GM23338 (cell line): ENCODE measurements at regions not wholly inside any gene's neighbourhood (a gene's known extent, or its start where the extent isn't known, plus 50 kb on each side); places are given as distances from the start of the nearest gene placed in this dataset.

Experiments used
- ATAC-seq: fragments of 200-7000 bp; cut with Tn5 transposase; 3 replicates; pipeline ENCODE4 v1.9.1; 2020
- DNase-seq: peaks from one replicate; pipeline ENCODE4 v3.0.0-alpha.2; 2015; ENCODE audit warnings: low spot score
- H2AFZ ChIP-seq: fragments of 200-600 bp; sonication (generic); 2 replicates; pipeline ENCODE4 v1.8.0; 2016; ENCODE audit warnings: antibody characterized with exemption, mild to moderate bottlenecking, moderate library complexity
- H3F3A ChIP-seq: fragments of 200-600 bp; sonication (generic); replicated peaks from 2 replicates; pipeline ENCODE4 v1.8.0; 2017; ENCODE audit warnings: antibody characterized with exemption, mixed run types, low read depth
- H3K27ac ChIP-seq: fragments of 200-600 bp; sonication (generic); 2 replicates; pipeline ENCODE4 v1.6.1; 2016; ENCODE audit warnings: low read depth
- H3K27me3 ChIP-seq: fragments of 200-600 bp; sonication (generic); 2 replicates; pipeline ENCODE4 v1.8.0; 2016; ENCODE audit warnings: mild to moderate bottlenecking, mixed run types, moderate library complexity; ENCODE audit not compliant: insufficient read depth
- H3K36me3 ChIP-seq: fragments of 200-600 bp; sonication (generic); 2 replicates; pipeline ENCODE4 v1.8.0; 2016; ENCODE audit warnings: mild to moderate bottlenecking; ENCODE audit not compliant: insufficient read depth
- H3K4me1 ChIP-seq: fragments of 200-600 bp; sonication (generic); 2 replicates; pipeline ENCODE4 v1.8.0; 2016; ENCODE audit warnings: mild to moderate bottlenecking, moderate library complexity; ENCODE audit not compliant: insufficient read depth
- H3K4me2 ChIP-seq: fragments of 200-600 bp; sonication (generic); 2 replicates; pipeline ENCODE4 v1.7.1; 2017; ENCODE audit warnings: mixed run types
- H3K4me3 ChIP-seq: fragments of 200-600 bp; sonication (generic); 2 replicates; pipeline ENCODE4 v1.6.1; 2016; ENCODE audit warnings: mixed run types
- H3K79me2 ChIP-seq: fragments of 200-600 bp; sonication (generic); replicated peaks from 2 replicates; pipeline ENCODE4 v1.8.0; 2017; ENCODE audit warnings: mild to moderate bottlenecking; ENCODE audit not compliant: insufficient read depth
- H3K9me2 ChIP-seq: fragments of 200-600 bp; sonication (generic); 2 replicates; pipeline ENCODE4 v1.8.0; 2017; ENCODE audit not compliant: insufficient read depth
- H4K20me1 ChIP-seq: fragments of 200-600 bp; sonication (generic); replicated peaks from 2 replicates; pipeline ENCODE4 v1.8.0; 2017; ENCODE audit warnings: mild to moderate bottlenecking; ENCODE audit not compliant: insufficient read depth
- H3K27ac Mint-ChIP-seq: 2 replicates; pipeline ENCODE4 v1.8.0; 2020; ENCODE audit warnings: inconsistent platforms, mild to moderate bottlenecking, moderate library complexity, mixed read lengths
- H3K27me3 Mint-ChIP-seq: 3 replicates; pipeline ENCODE4 v1.8.0; 2022; ENCODE audit warnings: low read depth, mild to moderate bottlenecking, moderate library complexity, mixed read lengths, inconsistent platforms; ENCODE audit not compliant: insufficient read depth, poor library complexity
- H3K36me3 Mint-ChIP-seq: 3 replicates; pipeline ENCODE4 v1.8.0; 2021; ENCODE audit warnings: low read depth, mild to moderate bottlenecking, inconsistent platforms, moderate library complexity, mixed read lengths
- H3K4me1 Mint-ChIP-seq: 3 replicates; pipeline ENCODE4 v1.8.0; 2020; ENCODE audit warnings: mild to moderate bottlenecking, inconsistent platforms, mixed read lengths
- H3K4me3 Mint-ChIP-seq: 3 replicates; pipeline ENCODE4 v1.8.0; 2021; ENCODE audit warnings: moderate library complexity, mild to moderate bottlenecking, inconsistent platforms, mixed read lengths
- H3K9me3 Mint-ChIP-seq: 3 replicates; pipeline ENCODE4 v1.8.0; 2020; ENCODE audit warnings: moderate library complexity, mild to moderate bottlenecking, inconsistent platforms, mixed read lengths
- CREB1 ChIP-seq: fragments of 250-450 bp; sonication (Bioruptor Pico); IDR thresholded peaks from 2 replicates; pipeline ENCODE4 v1.5.0; 2020; ENCODE audit warnings: low read depth, mild to moderate bottlenecking, moderate library complexity
- EZH2phosphoT487 ChIP-seq: fragments of 200-600 bp; sonication (generic); IDR thresholded peaks from one replicate; pipeline ENCODE4 v1.8.1; 2018; ENCODE audit warnings: antibody characterized with exemption; ENCODE audit not compliant: unreplicated experiment
- JUNB ChIP-seq: IDR thresholded peaks from one replicate; pipeline ENCODE4 v1.6.1; 2016; ENCODE audit warnings: antibody characterized with exemption; ENCODE audit not compliant: unreplicated experiment
- NANOG ChIP-seq: IDR thresholded peaks from 2 replicates; pipeline ENCODE4 v1.6.1; 2016; ENCODE audit warnings: antibody characterized with exemption, borderline replicate concordance
- POLR2AphosphoS5 ChIP-seq: IDR thresholded peaks from 2 replicates; pipeline ENCODE4 v1.6.1; 2016; ENCODE audit warnings: antibody characterized with exemption, low read depth
- REST ChIP-seq: IDR thresholded peaks from one replicate; pipeline ENCODE4 v1.6.1; 2018; ENCODE audit warnings: antibody characterized with exemption; ENCODE audit not compliant: unreplicated experiment
- ZNF114 ChIP-seq: fragments of 250-450 bp; sonication (Bioruptor Pico); IDR thresholded peaks from 2 replicates; pipeline ENCODE4 v1.5.0; 2020; ENCODE audit warnings: mild to moderate bottlenecking, moderate library complexity
- ZNF331 ChIP-seq: fragments of 250-450 bp; sonication (Bioruptor Pico); IDR thresholded peaks from 2 replicates; pipeline ENCODE4 v1.5.0; 2020; ENCODE audit warnings: low read depth, mild to moderate bottlenecking, moderate library complexity
- ZNF462 ChIP-seq: fragments of 250-450 bp; sonication (Bioruptor Pico); IDR thresholded peaks from 2 replicates; pipeline ENCODE4 v1.5.0; 2020; ENCODE audit warnings: mild to moderate bottlenecking, moderate library complexity

GRCh38 chr2:164073101-164074074 lies 337.6 kb upstream of the FIGN start:
- no peaks in the 10 kb centered on the region for H3K9me2 ChIP-seq
- no peak overlapping the region for H3K27ac Mint-ChIP-seq
- DNase-seq, result no peak
- no peak overlapping the region for H3K27ac ChIP-seq
- H3K36me3 Mint-ChIP-seq, result no peaks in the 10 kb centered on the region
- no peaks in the 10 kb centered on the region for H3K79me2 ChIP-seq
- H3F3A ChIP-seq, result no peaks in the 10 kb centered on the region
- H3K27me3 ChIP-seq, result no peaks in the 10 kb centered on the region
- no peaks in the 10 kb centered on the region for H3K4me1 ChIP-seq
- no peaks in the 10 kb centered on the region; the same call in 2 of the 3 replicates for H3K9me3 Mint-ChIP-seq
- peaks cover under 1% of the 10 kb centered on the region; the same call in 2 of the 3 replicates for H3K4me1 Mint-ChIP-seq
- H3K4me3 Mint-ChIP-seq, result no peak overlapping the region
- no peak for ATAC-seq
- H3K36me3 ChIP-seq, result no peaks in the 10 kb centered on the region
- H2AFZ ChIP-seq, result peak overlapping the region; percentile 19; the same call in 1 of the 2 replicates
- no peak overlapping the region for H3K4me3 ChIP-seq
- no peaks in the 10 kb centered on the region for H4K20me1 ChIP-seq
- no peak overlapping the region for H3K4me2 ChIP-seq
- H3K27me3 Mint-ChIP-seq, result no peaks in the 10 kb centered on the region
- TF ChIP-seq JUNB (no peak), ZNF114 (CRISPR knock-in tag) (no peak), CREB1 (CRISPR knock-in tag) (no peak)

- no peak for DNase-seq
- Histone ChIP-seq H2AFZ (no peak overlapping the region), H3K4me1 (peaks cover 9% of the 10 kb centered on the region)
- no peak for TF ChIP-seq ZNF331 (CRISPR knock-in tag)
- no peak for TF ChIP-seq EZH2phosphoT487
- TF ChIP-seq JUNB, result no peak
- TF ChIP-seq REST, result no peak
- no peak for TF ChIP-seq NANOG
- TF ChIP-seq POLR2AphosphoS5, result no peak
- TF ChIP-seq ZNF462 (CRISPR knock-in tag), result no peak
Measured at GRCh38 chr2:164069540-164069939, 333.7 kb upstream of the FIGN start.

More at GRCh38 chr2:164069540-164069939, 333.7 kb upstream of the FIGN start:
- Histone ChIP-seq H3K36me3 (no peaks in the 10 kb centered on the region), H4K20me1 (no peaks in the 10 kb centered on the region), H3K79me2 (no peaks in the 10 kb centered on the region), H3K27me3 (no peaks in the 10 kb centered on the region), H3K4me3 (no peak overlapping the region), H3K4me2 (no peak overlapping the region), H3K9me2 (no peaks in the 10 kb centered on the region), H3F3A (no peaks in the 10 kb centered on the region), H3K27ac (no peak overlapping the region)
- H3K36me3 Mint-ChIP-seq, result no peaks in the 10 kb centered on the region
- peaks cover 12% of the 10 kb centered on the region for H3K4me1 Mint-ChIP-seq
- no peak overlapping the region for H3K27ac Mint-ChIP-seq
- peaks cover 1% of the 10 kb centered on the region for H3K27me3 Mint-ChIP-seq
- no peak for ATAC-seq
- H3K4me3 Mint-ChIP-seq, result no peak overlapping the region
- no peaks in the 10 kb centered on the region for H3K9me3 Mint-ChIP-seq
